ENCODE measurements at regions not wholly inside any gene's neighbourhood (a gene's known extent, or its start where the extent isn't known, plus 50 kb on each side); places are given as distances from the start of the nearest gene placed in this dataset.

- Histone ChIP-seq H3K9ac (ENCODE audit: insufficient read length, low read depth) (no peak overlapping the region), H3K36me3 (ENCODE audit: insufficient read depth, insufficient read length, low read length) (peaks cover 49% of the 10 kb centered on the region)
- no peak for DNase-seq (ENCODE audit: low read depth, low spot score)
Measured at GRCh38 chr9:110133608-110134210, 74.2 kb downstream of the C9orf152 start.

GRCh38 chr9:110135846-110136245, 72.1 kb downstream of the C9orf152 start:
- Histone ChIP-seq H3K27me3 (ENCODE audit: insufficient read depth, insufficient read length) (no peaks in the 10 kb centered on the region), H3K4me3 (ENCODE audit: insufficient read length, low read depth) (no peak overlapping the region), H3K4me1 (ENCODE audit: insufficient read depth, insufficient read length) (peaks cover 6% of the 10 kb centered on the region), H3K9me3 (ENCODE audit: insufficient read depth, low read length) (no peaks in the 10 kb centered on the region), H3K9ac (ENCODE audit: insufficient read length, low read depth) (no peak overlapping the region), H3K36me3 (ENCODE audit: insufficient read depth, insufficient read length, low read length) (peaks cover 60% of the 10 kb centered on the region)
- no peak for DNase-seq (ENCODE audit: low read depth, low spot score)
- TF ChIP-seq YY1 (IDR thresholded peaks at IDR 0.05; ENCODE audit: insufficient read depth, insufficient read length) (no peak), SUZ12 (IDR thresholded peaks at IDR 0.05; ENCODE audit: extremely low read depth, insufficient read depth, insufficient read length) (no peak)

More at GRCh38 chr9:110133608-110134210, 74.2 kb downstream of the C9orf152 start:
- H3K9me3 ChIP-seq (ENCODE audit: insufficient read depth, low read length), result no peaks in the 10 kb centered on the region
- no peak overlapping the region for H3K4me3 ChIP-seq (ENCODE audit: insufficient read length, low read depth)
- H3K27me3 ChIP-seq (ENCODE audit: insufficient read depth, insufficient read length), result no peaks in the 10 kb centered on the region
- peaks cover 6% of the 10 kb centered on the region for H3K4me1 ChIP-seq (ENCODE audit: insufficient read depth, insufficient read length)
- TF ChIP-seq YY1 (IDR thresholded peaks at IDR 0.05; ENCODE audit: insufficient read depth, insufficient read length) (no peak), SUZ12 (IDR thresholded peaks at IDR 0.05; ENCODE audit: extremely low read depth, insufficient read depth, insufficient read length) (no peak), ZNF274 (IDR thresholded peaks at IDR 0.05; ENCODE audit: low read depth, low read length) (no peak)

- peaks cover 69% of the 10 kb centered on the region for H3K36me3 ChIP-seq (ENCODE audit: insufficient read depth, insufficient read length, low read length)
- no peak overlapping the region for H3K4me3 ChIP-seq (ENCODE audit: insufficient read length, low read depth)
- H3K27me3 ChIP-seq (ENCODE audit: insufficient read depth, insufficient read length), result no peaks in the 10 kb centered on the region
- no peaks in the 10 kb centered on the region for H3K9me3 ChIP-seq (ENCODE audit: insufficient read depth, low read length)
- TF ChIP-seq SUZ12 (IDR thresholded peaks at IDR 0.05; ENCODE audit: extremely low read depth, insufficient read depth, insufficient read length) (no peak), ZNF274 (IDR thresholded peaks at IDR 0.05; ENCODE audit: low read depth, low read length) (no peak), YY1 (IDR thresholded peaks at IDR 0.05; ENCODE audit: insufficient read depth, insufficient read length) (no peak)
- peaks cover 2% of the 10 kb centered on the region for H3K4me1 ChIP-seq (ENCODE audit: insufficient read depth, insufficient read length)
- no peak for DNase-seq (ENCODE audit: low read depth, low spot score)
- no peak overlapping the region for H3K9ac ChIP-seq (ENCODE audit: insufficient read length, low read depth)
Measured at GRCh38 chr9:110136802-110137201, 71.2 kb downstream of the C9orf152 start.

- TF ChIP-seq ZNF274 (IDR thresholded peaks at IDR 0.05; ENCODE audit: low read depth, low read length) (no peak), YY1 (IDR thresholded peaks at IDR 0.05; ENCODE audit: insufficient read depth, insufficient read length) (no peak), SUZ12 (IDR thresholded peaks at IDR 0.05; ENCODE audit: extremely low read depth, insufficient read depth, insufficient read length) (no peak)
- DNase-seq (ENCODE audit: low read depth, low spot score), result no peak
- peaks cover 89% of the 10 kb centered on the region for H3K36me3 ChIP-seq (ENCODE audit: insufficient read depth, insufficient read length, low read length)
- no peak overlapping the region for H3K4me3 ChIP-seq (ENCODE audit: insufficient read length, low read depth)
- H3K27me3 ChIP-seq (ENCODE audit: insufficient read depth, insufficient read length), result no peaks in the 10 kb centered on the region
- no peaks in the 10 kb centered on the region for H3K9me3 ChIP-seq (ENCODE audit: insufficient read depth, low read length)
- H3K4me1 ChIP-seq (ENCODE audit: insufficient read depth, insufficient read length), result no peaks in the 10 kb centered on the region
- no peak overlapping the region for H3K9ac ChIP-seq (ENCODE audit: insufficient read length, low read depth)
Measured at GRCh38 chr9:110140276-110140675, 67.7 kb downstream of the C9orf152 start.

GRCh38 chr9:110141227-110141793, 66.6 kb downstream of the C9orf152 start:
- Histone ChIP-seq H3K4me1 (ENCODE audit: insufficient read depth, insufficient read length) (no peaks in the 10 kb centered on the region), H3K9ac (ENCODE audit: insufficient read length, low read depth) (no peak overlapping the region)

GRCh38 chr9:110142253-110142652, 65.7 kb downstream of the C9orf152 start:
- H3K36me3 ChIP-seq (ENCODE audit: insufficient read depth, insufficient read length, low read length), result peaks cover 83% of the 10 kb centered on the region
- TF ChIP-seq ZNF274 (IDR thresholded peaks at IDR 0.05; ENCODE audit: low read depth, low read length) (no peak), SUZ12 (IDR thresholded peaks at IDR 0.05; ENCODE audit: extremely low read depth, insufficient read depth, insufficient read length) (no peak), YY1 (IDR thresholded peaks at IDR 0.05; ENCODE audit: insufficient read depth, insufficient read length) (no peak)

More at GRCh38 chr9:110141227-110141793, 66.6 kb downstream of the C9orf152 start:
- Histone ChIP-seq H3K27me3 (ENCODE audit: insufficient read depth, insufficient read length) (no peaks in the 10 kb centered on the region), H3K4me3 (ENCODE audit: insufficient read length, low read depth) (no peak overlapping the region), H3K36me3 (ENCODE audit: insufficient read depth, insufficient read length, low read length) (peaks cover 88% of the 10 kb centered on the region), H3K9me3 (ENCODE audit: insufficient read depth, low read length) (no peaks in the 10 kb centered on the region)
- DNase-seq (ENCODE audit: low read depth, low spot score), result no peak
- no peak for TF ChIP-seq ZNF274 (IDR thresholded peaks at IDR 0.05; ENCODE audit: low read depth, low read length)

GRCh38 chr9:110142868-110143481, 65.0 kb downstream of the C9orf152 start:
- Histone ChIP-seq H3K27me3 (ENCODE audit: insufficient read depth, insufficient read length) (no peaks in the 10 kb centered on the region), H3K9ac (ENCODE audit: insufficient read length, low read depth) (no peak overlapping the region), H3K4me1 (ENCODE audit: insufficient read depth, insufficient read length) (no peaks in the 10 kb centered on the region), H3K4me3 (ENCODE audit: insufficient read length, low read depth) (no peak overlapping the region), H3K9me3 (ENCODE audit: insufficient read depth, low read length) (no peaks in the 10 kb centered on the region), H3K36me3 (ENCODE audit: insufficient read depth, insufficient read length, low read length) (peaks cover 76% of the 10 kb centered on the region)
- TF ChIP-seq YY1 (IDR thresholded peaks at IDR 0.05; ENCODE audit: insufficient read depth, insufficient read length) (no peak), SUZ12 (IDR thresholded peaks at IDR 0.05; ENCODE audit: extremely low read depth, insufficient read depth, insufficient read length) (no peak), ZNF274 (IDR thresholded peaks at IDR 0.05; ENCODE audit: low read depth, low read length) (no peak)
- no peak for DNase-seq (ENCODE audit: low read depth, low spot score)

More at GRCh38 chr9:110142253-110142652, 65.7 kb downstream of the C9orf152 start:
- no peak overlapping the region for H3K9ac ChIP-seq (ENCODE audit: insufficient read length, low read depth)
- no peaks in the 10 kb centered on the region for H3K4me1 ChIP-seq (ENCODE audit: insufficient read depth, insufficient read length)
- H3K9me3 ChIP-seq (ENCODE audit: insufficient read depth, low read length), result no peaks in the 10 kb centered on the region
- H3K27me3 ChIP-seq (ENCODE audit: insufficient read depth, insufficient read length), result no peaks in the 10 kb centered on the region
- H3K4me3 ChIP-seq (ENCODE audit: insufficient read length, low read depth), result no peak overlapping the region
- DNase-seq (ENCODE audit: low read depth, low spot score), result no peak

Data from NT2/D1 (cell line).